ENCODE measurements at regions not wholly inside any gene's neighbourhood (a gene's known extent, or its start where the extent isn't known, plus 50 kb on each side); places are given as distances from the start of the nearest gene placed in this dataset.

DNA sequence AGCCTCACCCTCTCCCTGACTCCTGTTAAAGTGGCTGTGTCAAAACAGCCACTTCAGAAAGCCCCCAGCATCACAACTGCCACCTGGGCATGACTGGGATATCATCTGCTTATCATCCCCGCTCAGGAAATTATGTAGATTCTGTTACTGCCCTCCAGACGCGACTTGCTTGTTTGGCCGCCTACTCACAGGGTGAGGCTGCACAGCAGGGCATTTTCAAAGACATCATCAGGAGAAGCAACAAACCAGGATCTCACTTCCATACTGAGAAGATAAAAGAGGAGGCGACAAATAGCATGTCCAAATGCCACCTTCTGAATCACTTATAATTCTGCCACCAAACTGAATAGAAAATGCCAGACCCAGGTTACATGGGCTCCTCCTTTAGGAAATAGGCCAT, 94.8 kb downstream of the MIS18A start:
- DNase-seq (ENCODE audit: low read depth, low spot score): no peak

DNA sequence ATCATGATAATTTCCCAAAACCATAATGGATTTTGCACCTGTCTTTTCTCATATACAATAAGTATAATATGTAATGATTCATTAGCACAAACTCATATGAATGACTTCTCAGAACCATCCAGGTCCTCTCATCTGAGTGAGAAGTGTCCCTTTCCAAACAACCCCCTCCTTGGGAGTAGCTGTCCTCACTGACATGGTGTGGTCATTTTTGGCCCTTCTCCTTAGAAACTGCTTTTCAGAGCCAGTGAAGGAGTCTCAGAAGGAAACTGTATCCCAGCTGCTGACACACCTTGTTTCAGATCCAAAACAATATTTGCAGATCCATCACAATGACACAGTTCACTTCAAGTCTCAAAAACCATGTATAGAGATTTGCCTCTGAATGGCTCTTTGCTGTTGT, 95.5 kb downstream of the MIS18A start:
- DNase-seq (ENCODE audit: low read depth, low spot score): no peak

DNA sequence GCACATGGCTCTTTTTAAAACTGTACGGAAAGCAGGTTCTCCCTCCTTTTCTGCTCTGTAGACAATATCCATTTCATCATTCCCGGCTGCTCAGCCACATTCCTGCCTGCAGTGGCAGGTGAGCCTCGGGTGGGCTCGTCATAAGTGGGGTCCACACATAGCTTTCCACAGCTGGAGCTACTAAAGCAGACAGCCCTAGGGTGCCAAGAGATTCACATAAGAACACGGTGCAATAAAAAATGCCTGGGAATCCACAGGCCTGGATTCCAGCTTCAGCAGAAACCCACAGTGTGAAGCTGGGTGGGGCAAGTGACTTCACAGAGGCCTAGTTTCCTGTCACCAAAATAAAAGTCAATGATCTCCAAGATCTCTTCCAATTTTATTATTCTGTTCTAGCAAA, 96.4 kb downstream of the MIS18A start:
- no peak for DNase-seq (ENCODE audit: low read depth, low spot score)

DNA sequence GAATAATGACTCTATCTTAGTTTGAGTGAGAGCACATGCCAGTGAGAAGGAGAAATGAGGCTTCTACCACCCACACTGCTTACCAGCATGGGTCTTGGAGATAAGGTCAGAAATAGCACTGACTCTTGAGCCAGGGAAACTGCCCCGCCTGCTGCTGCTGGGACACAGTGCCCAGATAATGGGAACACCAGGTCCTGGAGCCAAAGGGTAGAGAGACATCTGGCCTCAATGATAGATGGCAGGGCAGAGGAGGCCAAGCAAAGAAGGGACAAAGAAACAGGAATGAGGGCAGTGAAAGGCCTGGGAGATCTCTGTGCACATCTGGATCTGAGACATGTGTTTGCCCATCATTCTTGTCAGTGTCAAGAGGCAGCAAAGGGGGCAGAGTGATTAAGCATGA, 97.4 kb downstream of the MIS18A start:
- no peak for DNase-seq (ENCODE audit: low read depth, low spot score)

DNA sequence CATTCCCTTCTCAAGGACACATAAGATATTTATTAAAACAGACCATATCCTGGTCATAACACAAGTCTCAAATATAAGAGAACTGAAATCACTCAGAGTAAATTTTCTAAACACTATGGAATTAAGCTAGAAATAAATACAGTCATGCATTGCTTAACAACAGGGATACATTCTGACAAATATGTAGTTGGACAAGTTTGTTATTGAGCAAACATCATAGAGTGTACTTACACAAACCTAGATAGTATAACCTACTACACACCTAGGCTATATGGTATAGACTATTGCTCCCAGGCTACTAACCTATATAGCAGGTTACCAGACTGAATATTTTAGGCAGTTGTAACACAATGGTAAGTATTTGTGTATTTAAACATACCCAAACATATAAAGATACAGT, 104.0 kb downstream of the MIS18A start:
- no peak for DNase-seq (ENCODE audit: low read depth, low spot score)

DNA sequence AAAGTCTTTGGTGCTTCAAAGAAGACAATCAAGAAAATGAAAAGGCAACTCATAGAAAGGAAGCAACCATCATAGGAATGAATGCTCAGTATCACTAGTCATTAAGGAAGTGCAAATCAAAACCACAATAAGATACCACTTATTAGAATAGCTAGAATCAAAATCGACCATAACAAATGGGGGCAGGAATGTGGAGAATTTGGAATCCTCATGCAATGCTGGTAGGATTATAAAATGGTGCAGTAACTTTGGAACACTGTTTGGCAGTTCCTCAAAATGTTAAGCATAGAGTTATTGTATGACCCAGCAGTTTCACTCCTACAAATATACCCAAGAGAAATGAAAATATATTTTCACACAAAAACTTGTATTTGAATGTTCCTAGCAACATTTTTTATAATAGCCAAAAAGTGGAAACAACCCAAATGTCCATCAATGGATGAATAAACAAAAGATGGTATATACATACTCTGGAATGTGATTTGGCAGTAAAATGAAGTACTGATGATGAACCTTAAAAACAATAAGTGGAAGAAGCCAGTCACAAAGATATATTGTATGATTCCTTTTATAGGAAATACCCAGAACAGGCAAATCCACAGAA, 105.6 kb downstream of the MIS18A start:
- no peak for DNase-seq (ENCODE audit: low read depth, low spot score)

DNA sequence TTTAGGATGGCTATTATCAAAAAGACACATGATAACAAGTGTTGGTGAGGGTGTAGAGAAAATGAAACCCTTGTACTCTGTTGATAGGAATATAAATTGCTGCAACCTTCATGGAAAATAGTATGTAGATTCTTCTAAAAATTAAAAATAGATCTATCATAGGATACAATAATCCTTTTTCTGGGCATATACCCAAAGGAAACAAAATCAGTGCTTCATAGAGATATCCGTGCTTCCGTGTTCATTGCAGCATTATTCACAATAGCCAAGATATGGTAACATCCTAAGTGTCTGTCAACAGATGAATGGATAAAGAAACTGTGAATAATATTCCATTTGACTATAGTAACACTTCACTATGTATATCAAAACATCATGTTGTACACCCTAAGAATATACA, 106.7 kb downstream of the MIS18A start:
- DNase-seq (ENCODE audit: low read depth, low spot score): no peak

DNA sequence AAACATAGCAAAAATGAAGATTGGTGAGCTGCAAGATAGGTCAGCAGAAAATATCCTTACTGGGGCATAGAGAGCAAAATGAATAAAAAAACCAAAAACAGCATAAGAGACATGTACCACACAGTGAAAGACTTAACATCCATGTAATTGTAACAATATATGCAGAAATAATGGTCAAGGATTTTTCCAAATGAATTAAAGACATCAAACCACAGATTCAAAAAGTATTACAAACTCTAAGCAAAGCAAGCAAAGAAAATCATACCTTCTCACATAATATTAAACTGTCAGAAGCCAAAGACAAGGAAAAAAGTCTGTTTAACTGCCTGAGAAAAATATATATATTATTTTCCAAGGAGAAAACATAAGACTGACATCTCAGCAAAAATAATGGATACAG, 111.3 kb downstream of the MIS18A start:
- no peak for DNase-seq (ENCODE audit: low read depth, low spot score)

DNA sequence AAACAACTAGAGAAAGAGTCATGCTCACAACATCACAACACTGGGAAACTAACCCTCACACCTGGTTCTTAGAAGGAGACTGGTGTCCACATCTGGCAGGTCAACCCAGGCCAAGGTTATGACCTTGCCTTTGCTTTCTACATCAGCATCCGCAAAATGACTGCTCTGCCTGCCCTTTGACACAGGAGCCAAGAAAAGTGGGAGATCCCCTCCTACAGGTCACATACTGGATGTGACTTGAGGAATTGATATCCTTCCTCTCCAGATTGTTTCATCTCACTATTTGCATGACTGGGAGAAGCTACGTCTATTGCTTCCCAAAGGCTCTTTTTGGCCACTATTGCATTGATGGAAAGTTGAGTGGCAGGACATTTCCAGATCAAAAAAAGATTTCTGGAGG, 115.5 kb downstream of the MIS18A start:
- DNase-seq (ENCODE audit: low read depth, low spot score): no peak

DNA sequence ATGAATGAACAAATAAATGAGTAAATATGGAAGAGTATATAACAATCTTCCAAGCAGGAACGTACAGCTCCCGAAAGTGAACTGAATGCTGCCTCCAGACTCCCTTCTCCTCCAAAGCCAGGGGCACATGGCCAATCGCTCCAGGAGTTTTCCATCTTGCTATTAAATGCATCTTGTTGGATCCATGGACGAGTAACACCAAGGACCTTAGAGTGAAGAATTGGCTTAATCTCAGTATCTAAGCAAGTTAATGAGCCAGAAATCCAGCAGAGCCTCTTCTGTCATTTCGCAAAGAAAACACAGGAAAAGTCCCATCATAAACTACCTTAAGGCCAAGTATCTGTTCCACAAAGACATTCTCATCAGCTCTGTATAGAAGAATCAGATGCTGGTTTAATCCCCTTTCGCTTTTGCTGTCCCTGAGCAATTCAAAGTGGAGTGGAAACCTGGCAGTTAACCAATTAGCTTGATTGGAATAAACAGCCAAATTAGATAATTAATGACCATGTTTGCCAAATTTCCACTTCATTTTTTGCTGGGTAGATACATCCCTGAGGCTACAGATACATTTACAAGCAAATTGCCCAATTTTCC, 116.0 kb downstream of the MIS18A start:
- DNase-seq (ENCODE audit: low read depth, low spot score): no peak

DNA sequence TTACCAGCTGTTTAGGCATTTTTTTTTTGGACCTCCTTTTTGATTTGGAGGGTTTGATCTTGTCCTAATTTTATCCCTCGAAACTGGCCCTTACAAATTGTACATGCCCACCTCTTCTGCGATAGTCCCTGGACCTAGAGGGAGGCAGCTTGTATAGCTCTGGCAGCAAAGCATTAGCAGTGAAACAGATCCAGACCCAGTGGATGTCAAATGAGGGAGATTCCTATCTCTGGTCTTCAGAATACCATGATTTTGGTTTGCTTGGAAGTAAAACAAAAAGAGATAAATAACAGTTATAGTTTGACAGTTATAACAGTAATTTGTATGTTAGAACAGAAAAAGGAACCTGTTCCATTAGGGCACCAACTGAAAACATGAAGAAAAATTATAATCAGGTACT, 123.6 kb downstream of the MIS18A start:
- DNase-seq (ENCODE audit: low read depth, low spot score): no peak

DNA sequence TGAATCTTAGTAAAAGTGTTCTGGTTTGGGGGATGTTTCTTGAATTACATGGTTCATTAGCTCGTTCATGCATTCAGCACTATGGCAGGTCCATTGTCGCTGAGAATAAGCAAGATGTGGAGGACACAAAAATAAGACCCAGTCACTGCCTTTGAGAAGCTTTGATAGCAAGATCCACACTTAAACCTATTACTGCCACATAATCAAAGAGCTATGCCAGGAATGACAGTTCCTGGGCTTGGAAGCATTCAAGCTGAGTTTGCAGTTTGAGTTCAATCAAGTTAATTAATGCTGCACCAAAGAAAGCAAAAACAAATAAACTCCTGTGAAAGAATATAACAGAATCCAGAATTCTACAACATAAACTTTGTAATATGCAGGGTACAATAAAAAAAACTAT, 131.8 kb downstream of the MIS18A start:
- no peak for DNase-seq (ENCODE audit: low read depth, low spot score)

DNA sequence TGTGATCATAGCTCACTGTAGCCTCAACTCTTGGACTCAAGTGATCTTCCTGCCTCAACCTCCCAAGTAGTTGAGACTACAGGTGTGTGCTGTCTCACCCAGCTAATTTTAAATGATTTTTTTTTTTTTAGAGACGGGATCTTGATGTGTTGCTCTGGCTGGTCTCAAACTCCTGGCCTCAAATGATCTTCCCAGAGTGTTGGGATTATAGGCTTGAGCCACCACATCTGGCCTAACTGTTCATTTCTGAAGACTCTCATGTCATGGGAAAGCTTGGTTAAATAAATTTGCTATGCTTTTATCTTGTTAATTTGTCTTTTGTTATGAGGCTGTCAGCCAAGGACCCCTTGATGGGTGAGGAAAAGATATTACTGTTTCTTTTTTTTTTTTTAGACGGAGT, 134.0 kb downstream of the MIS18A start:
- DNase-seq (ENCODE audit: low read depth, low spot score): no peak

DNA sequence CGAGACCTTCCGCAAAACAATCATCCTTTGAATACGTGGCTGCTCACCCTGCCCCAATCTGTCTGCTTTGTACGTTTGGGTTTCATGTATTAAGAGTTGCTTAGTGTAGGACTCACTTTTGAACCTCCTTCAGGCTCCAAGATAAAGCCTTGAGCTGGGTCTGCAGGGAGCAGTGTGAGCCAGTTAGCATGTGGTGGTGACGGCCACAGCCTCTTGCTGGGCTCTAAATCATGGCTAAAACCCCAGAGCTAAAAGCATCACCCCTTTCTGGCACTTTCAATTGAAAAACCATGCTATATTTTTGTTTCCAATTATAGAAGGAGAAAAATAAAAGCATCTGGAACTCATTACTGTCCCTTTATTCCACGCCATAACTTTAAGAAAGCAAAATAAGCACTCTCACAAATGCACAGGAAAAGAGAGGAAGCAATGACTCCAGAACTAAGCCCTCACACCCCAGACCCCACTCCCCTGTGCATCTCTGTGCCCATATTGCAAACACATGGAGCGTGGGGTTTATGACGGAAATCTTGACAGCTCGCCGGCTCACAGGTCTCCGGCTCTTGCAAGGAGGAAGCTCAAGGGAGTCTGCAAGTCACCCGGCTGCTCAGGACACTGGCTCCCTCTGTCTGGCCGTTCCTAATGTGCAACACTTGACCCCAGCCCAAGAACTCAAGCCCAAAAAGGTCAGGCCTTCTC, 135.5 kb downstream of the MIS18A start:
- DNase-seq (ENCODE audit: low read depth, low spot score): peak; percentile 37

DNA sequence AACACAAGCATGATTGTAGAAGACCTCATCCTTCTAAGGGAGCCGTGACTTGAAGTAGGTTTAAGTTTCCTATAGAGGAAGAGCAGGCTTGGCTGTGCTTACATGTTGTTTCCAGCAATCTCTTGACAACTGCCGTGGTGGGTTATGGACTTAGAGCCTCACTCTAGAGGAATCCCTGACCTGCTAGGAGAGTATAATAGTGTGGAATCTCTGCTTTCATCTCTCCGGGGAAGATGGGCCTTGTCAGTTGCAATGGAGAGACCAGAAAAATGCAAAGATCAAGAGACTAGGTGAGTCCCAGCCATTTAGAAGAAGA, 137.6 kb downstream of the MIS18A start:
- no peak for DNase-seq (ENCODE audit: low read depth, low spot score)

DNA sequence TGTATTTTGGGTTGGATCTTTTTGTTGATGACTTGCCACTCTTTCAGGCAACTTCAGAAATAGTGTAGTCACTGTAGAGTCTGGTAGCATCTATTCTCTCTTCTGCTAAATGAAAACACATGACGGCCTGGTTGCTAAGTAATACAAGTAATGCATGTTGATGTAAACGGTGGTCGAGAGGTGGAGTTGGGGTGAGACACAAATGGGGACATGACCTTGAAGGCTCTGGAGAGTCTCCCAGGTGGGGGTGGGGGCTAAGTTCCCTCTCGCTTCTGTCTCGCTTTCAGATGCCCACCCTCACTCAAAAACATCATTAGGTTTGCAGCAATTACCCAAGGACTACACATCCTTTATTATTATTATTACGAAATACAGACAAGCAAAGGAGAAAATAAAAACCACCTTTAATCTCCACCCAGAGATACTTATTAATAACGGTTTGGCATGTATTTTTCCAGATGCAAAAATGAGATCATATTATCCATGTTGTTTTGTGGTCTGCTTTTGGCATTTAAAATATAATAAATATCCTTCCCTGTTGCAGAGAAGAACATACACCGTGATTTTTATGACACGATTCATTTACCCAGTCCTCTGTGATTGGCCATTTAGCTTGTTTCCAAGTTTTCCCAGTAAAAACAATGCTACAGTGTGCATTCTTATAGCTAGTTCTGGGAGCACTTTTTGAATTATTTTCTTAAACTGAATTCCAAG, 138.1 kb downstream of the MIS18A start:
- no peak for DNase-seq (ENCODE audit: low read depth, low spot score)

DNA sequence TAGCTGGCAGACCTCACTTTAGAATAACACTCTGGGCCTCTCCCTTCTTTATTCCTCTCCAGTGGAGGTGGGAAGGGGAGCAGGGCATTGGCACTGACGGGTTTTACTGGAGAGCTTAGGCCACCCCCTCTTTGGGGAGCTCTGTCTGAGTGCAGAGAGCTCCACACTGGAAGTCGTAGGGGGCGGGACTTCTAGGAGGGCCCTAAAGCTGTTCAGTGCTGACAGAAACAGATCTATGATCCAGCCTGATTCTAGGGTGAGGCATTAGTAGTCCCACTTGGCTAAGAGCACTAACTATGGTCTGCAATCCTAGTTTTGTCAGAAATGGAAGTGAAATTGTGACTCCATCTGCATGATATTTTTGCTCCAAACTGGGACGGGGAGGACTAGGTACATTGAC, 138.7 kb downstream of the MIS18A start:
- no peak for DNase-seq (ENCODE audit: low read depth, low spot score)

DNA sequence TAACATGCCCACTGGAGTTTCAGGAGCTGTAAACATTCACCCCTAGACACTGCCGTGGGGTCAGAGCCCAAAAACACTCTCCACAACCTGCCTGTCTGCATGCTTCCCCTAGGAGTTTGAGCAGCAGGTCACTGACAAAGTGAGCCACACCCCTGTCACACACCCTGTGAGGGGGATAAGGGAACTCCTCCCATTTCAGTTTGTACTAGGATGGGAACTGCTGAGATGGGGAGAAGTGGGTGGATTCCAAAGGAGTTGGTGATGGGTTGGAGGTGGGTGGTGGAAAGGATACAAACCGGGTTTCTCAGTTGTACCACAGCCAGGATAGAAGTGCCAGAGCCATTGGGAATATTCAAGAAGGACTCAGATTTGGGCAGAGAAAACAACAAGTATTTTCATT, 140.2 kb downstream of the MIS18A start:
- no peak for DNase-seq (ENCODE audit: low read depth, low spot score)

DNA sequence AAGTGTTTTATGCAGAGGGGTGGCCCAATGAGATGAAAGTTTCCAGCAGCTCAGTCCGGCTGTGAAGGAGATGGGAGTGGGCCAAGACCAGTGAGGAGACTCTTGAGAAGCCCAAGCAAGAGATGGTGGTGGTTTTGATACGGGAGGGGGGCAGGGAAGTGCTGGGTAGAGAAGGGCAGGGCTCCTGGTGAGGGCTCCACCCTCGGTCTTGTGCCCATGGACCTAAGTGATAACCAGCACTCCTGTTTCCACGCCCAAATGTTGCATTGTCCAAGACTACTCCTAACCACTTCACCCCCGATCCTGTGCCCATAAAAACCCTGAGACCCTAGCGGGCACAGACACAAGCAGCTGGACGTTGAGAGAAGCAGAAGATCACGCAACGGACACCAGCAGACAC, 140.9 kb downstream of the MIS18A start:
- DNase-seq (ENCODE audit: low read depth, low spot score): no peak

DNA sequence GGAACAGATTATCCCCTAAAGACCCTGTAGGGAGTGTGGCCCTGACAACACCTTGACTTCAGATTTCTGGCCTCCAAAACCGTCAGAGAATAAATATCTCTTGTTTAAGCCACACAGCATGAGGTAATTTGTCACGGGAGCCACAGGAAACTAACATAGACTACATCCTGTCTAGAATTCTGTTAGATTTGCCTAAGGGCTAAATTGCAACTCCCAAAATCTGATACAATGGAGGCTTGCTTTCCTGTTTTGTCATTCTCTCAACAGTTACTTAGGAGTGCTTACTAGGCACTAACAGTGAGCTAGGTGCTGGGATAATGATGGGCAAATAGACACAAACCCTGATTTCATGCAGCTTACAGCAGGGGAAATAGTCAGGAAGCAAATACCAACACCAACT, 141.6 kb downstream of the MIS18A start:
- DNase-seq (ENCODE audit: low read depth, low spot score): no peak

DNA sequence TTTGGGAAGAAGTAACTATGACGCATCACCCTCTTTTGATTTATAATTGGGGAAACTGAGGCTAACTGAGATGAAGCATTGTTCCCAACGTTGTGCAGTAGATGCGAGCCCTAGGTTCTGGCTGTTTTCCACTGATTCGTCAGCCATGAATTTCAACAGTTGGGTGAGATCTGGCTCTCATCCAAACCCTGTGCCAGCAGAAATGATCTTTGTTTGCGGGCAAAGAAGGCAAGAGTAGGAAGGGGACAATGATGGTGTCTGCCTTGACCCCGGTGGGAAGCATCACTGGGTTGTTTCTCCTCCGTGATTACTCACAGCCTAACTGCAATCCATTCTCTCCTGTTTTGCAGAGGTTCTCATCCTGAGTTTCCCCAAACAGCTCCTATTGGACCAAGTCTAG, 142.3 kb downstream of the MIS18A start:
- DNase-seq (ENCODE audit: low read depth, low spot score): no peak

DNA sequence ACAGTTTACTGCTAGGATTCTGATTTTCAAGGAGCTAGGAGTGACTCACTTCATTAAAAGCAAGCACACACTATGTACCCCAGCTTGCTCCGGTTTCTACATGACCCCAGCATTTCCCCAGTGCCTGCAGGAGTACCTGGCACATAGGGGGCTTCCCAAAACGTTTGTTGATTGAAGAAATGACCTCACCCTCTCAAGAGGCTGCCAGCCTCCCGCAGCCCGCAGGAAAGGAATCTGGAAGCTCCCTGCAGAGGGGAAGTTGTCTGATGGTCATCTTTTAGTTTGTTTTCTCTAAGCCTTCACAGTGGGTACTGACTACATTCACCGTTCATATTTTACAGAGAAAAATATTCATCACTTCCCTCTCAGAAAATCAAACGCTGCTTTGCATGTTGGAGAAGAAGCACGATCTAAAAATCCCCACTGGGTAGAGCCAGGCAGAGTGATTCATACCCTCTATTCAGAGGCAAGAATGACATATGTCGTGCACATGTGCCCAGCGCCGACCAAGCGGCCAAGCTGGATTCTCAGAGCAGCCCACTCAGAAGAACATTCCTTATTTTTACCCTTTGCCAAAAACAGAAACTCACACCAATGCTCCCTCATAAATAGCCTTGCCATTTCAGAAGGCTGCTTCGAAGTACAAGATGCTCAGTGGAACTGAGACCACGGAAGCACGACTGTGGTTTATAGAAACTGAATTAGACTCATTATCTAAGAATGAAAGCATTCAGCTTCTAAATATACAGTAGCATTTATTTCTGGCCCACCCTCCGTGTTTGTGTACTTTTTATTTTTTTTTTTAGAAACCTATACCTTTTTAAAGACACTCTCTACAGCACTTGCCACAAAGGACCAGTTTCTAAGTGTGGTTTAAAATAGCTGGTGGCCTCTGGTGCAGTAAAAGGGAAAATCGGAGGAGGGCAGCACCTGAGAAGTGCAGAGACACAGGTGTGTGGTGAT, 143.2 kb downstream of the MIS18A start:
- DNase-seq (ENCODE audit: low read depth, low spot score): peak; percentile 77
